NCI-H1694 (cell line): ENCODE measurements at regions not wholly inside any gene's neighbourhood (a gene's known extent, or its start where the extent isn't known, plus 50 kb on each side); places are given as distances from the start of the nearest gene placed in this dataset.

Source experiments
- DNase-seq: peaks from one replicate; lab custom pipeline; 2025; lab: John Stamatoyannopoulos, UW

DNA sequence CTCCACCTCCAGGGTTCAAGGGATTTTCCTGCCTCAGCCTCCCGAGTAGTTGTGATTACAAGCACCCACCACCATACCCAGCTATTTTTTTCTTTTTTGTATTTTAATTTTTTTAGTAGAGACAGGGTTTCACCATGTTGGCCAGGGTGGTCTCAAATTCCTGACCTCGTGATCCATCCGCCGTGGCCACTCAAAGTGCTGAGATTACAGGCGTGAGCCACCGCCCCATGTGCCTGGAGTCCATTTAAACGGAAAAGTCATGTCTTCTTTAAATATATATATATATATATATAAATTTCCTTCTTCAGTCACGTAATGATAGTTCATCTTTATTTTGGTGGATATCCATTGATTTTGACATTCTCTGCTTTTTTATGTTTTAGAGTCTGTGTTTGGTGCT is 264.0 kb upstream of the PITX2 start:
- no peak for DNase-seq

DNA sequence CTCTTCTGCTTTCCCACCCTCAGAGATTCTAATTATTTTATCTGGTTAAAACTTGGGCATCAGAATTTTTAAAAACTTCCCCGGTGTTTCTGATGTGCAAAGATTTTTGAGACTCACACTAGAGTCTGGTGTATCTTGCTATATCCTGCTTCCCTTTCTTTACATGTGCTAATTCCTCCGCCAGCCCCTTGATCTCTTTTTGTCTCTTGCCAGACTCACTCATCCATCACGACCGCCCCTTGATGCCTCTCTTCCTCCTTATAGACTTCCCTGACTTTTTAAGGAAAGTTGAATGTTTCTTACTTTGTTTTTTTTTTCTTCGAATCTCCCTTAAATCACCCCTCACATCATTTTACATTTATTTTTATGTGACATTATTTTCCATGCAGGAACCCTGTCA is 274.9 kb upstream of the PITX2 start:
- no peak for DNase-seq

DNA sequence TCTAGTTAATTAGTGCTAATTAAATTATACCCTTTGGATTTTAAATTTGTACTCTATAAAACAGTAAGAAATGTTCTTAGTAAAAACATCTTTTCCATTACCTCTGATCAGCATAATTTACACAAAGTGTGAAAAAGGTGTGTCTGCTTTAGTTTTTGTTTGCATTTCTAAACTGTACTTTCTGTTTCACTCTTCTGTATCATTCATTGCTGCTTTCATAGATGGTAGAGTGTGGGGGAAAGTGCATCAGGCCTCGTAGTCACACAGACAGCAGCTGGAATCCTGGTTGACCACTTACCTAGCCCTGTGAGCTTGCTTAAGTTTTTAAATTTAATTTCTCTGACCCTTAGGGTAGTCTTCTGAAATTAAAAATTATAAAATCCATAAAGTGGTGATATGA is 275.4 kb upstream of the PITX2 start:
- DNase-seq, result no peak

DNA sequence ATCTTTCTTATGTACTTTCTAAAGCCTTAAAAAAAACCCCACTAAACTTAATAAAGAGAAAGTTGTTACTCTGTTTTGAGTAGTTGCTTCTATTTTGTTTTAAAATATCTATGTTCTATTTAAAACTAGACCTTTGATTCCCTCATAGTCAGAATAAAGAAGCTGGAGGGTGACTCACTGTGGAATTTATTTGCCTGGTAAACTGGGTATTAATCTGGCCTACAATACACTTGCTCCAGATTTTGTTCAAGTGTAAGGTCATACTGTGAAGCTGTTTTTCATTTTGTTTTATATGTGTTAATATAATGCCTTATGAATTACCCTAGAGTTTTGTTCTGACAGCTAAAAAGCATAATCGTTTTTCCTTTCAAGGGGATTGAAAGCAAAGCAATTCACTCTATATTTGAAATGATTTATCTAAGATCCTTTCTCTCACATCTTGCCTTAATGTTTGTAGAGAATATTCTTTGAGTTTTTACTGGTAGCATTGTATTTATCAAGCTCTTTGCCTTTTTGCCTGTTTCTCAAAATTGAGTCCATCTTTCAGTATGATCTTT is 277.4 kb upstream of the PITX2 start:
- no peak for DNase-seq

DNA sequence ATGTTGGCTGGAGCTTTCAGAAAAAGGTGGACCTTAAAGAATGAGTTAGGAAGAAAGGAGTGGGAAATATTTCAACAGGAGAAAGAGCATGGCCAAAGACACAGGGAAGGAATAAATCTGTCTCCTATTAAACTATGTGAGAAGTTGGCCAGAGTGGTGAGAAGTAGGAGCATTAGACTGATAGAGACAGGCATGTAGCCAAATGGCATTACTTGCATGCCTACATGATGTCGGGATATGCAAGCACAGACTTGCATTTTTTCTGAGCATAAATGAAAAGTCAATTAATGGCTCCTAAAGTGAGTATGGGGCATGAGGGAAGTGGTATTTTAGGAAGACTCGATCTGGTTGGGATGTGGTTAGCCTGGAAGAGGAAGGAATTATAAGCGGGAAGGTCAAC is 279.6 kb upstream of the PITX2 start:
- no peak for DNase-seq

DNA sequence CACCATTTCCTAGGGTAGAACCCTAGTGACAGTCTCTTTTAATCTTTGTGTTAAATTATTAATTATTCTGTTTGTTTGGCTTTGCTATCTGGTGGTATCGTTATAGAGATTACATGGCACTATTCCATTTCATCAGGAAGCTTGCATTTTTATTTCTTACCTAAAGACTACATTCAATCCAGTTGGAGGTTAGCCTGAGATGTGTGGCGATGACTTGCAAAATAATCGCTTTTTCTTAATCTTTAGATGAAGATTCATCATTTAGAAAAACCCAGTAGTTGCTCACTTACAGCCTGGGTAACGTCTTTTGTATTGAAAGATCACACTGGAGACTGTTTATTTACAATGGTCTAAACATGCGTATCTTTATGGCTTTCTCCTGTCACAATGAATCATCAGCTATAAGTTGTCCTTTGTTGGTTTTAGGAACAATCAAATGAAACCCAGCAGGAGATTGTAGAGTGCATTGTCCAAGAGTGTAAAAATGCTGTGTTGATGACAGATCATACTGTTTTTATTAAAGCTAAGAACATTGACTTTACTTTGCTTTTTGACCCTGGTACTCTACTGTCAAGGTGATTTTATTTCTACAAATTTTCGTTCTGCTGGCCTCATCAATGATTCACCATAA is 281.7 kb upstream of the PITX2 start:
- no peak for DNase-seq

DNA sequence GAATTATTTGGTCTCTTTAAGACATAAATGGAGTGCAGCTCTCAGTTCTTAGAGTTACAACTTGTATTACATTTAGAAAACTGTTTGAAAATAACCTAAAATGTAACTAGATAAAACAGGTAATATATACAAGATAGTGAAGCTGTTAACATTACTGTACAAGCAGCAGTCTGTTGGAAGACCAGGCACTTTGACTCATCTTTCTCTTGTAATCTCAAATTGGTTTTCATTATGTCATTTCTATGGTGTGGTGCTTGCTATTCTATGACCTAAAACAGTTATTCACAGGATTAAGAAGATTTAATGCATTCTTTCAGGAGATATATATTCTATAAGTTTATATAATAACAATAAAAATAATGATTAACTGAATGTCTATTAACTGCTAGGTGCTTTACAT is 282.5 kb upstream of the PITX2 start:
- no peak for DNase-seq

DNA sequence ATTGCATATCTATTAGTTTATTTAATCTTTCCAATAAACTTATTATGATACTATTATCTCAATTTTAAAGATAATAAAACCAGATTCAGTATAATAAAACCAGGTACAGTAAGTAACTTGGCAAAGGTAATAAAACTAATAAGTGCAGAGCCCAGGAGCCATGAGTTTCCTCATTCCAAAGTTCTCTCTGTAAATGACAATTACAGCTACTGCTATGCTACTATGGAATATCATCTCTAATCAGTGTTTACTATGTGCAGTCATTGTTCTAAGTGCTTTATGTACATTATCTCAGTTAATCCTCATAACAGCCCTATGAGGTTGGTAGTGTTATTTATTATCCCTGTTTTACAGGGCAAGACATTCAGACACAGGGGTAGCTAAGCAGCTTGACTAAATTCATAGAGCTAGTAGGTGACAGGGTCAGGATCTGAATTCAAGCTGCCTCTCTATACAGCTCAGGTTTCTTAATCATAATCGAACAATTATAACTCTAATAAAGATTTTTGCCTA is 285.0 kb upstream of the PITX2 start:
- DNase-seq, result no peak

DNA sequence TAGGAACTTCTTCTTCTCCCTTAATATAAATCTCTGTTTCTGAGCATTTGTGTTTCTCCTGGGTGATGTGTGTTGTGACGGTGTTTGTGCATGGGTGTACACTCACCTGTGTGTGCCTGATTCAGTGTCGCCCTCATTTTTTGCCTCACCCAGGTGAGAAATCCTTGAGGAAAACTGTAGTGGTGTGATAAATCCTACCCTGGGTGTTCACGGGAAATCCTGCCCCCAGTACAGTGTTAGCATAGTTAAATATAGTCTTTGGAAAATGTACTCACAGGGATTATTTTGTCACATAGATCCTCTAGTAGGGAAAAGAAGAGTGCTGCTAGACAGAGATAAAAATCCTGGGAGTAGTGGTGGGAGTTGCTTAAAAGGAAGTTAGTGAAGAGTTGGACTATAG is 291.9 kb upstream of the PITX2 start:
- DNase-seq, result no peak

DNA sequence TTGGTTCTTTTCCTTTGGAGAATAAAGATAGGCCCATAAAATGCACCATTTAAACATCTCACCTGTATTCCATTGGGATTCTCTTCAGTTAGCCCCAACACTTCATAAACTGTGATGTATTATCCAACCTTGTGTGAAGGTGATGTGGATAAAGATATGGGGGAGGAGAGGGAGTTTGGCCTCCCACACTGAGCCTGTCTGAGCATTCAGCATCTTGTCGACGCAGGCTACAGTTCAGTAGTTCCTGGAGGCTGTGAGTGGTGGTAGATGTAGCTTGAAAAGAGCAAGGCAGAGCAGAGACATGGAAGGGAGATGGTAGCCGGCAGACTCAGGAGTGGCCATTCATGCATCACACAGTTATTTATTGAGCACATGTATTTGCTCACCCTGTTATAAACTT is 292.4 kb upstream of the PITX2 start:
- DNase-seq, result no peak

DNA sequence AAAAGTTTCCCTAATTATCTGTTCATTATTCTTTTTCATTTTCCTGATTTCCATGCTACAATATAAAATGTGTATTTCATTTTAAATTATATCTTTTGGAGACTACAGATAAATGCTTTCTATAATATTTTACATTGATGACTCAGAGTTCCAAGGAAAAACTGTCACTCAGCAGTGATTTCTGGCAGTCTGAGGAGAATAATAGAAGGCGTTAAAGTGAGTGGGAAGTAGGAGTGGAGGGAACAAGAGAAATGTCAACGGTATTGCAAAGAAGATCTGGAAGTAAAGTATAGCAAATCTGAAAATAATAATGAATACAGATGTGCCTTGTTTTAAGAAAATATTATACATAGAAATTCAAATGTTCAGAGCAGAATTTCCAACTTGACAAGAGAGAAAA is 293.6 kb upstream of the PITX2 start:
- no peak for DNase-seq

DNA sequence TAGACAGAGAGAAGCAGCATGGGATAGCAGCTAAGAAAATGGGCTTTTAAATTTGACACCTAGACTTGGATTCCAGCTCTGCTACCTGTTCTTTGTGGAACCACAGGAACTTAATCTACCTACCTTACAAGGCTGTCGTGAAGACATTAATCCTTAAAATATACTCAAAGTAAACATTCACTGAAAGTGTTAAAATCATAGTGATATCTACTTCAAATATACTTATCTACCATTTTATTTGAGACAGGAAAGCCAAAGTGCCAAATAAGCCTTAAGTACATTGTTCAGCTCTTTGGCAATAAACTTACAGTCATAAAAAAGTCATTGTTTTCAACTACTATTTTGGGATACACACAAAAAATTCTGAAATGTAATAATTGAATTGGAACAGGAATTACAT is 295.0 kb upstream of the PITX2 start:
- DNase-seq, result no peak

DNA sequence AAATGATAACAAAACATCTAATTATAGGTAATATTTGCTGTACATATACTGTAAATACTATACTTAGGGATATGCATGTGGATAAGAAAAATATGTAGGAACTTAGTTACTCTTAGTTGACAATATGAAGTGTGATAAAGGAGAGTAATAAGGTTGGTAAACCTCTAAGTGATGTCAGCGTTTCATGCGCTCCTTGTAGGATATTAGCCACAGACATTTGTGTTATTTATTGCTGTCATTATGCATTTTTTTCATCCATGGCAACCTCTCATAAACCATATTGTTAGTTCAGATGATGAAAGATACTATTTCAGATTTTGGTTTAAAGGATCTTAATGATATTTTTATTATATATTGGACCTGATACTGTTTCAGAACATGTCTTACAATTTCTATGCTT is 298.1 kb upstream of the PITX2 start:
- DNase-seq, result no peak

DNA sequence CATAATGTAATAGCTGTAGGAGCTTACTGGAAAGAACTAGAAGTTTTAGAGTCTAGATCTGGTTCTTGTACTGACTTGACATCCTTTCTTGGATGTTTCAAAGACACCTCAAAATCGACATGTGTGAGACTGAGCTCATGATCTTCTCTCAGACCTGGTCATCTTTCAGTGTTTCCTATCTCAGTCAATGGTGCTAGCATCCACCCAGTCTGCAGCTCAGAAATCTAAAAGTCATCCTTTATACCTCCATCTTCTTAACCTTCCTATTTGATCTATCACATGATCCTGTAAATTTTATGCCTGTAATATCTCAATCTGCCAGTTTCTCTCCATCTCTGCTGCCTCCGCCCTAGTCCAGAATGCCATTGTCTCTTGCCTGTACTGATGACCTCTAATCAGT is 301.9 kb upstream of the PITX2 start:
- DNase-seq, result no peak

DNA sequence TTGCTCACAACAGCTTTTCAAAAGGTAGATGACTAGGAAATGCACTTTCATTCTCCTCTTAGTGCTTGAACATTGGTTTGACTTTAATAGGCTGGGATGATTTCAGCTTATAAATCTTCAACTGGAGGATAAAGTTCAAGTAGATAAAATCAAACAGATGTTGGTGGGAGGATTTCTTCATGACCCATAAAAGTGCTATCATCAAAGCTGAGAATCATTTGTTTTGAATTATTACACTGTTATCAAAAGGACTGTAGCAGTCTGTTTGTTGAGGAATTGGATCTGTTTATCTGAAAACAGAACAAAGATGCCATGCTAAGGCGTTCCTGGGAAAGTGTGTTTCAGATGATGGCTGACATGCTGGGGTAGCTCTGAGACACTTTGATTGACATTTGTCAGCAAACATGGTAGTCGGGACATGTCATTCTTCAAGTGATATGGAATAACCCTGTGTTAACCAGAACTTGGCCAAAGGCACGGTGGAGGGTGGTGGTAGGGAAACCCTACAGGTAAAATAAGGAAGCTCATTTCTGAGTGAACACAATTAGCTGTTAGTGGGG is 304.0 kb upstream of the PITX2 start:
- DNase-seq, result no peak

DNA sequence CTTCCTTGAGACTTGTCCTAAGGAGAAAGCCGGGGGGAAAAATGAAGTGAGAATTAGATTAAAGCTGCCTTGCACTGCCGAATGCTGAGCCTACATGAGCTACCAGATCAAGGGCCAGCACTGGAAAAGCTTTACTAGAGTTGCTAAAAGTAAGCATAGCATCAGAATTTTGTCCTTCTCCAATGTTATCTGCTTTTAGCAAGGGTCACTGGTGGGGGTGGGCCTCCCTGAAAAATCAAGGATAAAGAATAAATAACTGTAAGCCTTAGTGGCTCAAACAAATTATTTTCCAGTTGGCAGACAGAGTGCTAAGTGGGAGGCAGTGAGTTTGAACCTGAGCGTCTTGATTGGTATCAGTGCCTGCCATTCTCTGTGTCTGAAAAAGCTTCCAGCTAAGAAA is 310.5 kb upstream of the PITX2 start:
- no peak for DNase-seq

DNA sequence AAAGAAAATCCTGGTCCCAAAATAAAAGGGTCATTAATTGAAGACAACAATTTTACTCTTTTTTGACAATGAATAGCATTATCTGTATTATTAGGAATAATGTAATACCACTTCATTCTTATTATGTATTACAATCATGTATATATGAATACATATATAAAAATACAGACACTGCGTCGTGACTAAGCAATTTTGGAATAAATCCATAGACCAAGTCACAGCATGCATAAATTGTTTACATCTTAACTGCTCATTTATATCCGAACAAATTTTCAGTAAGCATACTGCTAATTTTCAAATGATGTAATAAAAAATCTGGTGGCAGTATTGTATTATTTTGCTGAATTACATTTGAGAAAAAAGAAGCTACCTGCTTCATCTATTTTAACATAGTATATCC is 321.6 kb upstream of the PITX2 start:
- DNase-seq, result no peak

DNA sequence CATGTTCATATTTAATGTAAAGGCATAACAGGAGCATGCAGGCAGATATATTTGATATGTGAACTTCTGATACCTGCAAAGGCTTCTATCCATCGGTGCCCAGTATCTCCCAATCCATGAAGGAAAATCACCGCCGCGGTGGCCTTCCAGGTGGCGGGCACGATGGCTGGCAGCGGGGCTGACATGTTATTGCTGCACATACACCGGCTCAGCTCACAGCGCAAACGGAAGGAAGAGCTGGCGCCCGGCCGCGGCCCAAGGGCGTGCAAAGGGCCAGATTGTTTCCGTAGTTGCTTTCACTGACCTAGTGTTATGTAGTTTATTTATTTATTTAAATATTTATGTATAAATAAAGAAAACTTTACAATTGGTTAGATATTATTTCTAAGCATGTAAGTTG is 322.7 kb upstream of the PITX2 start:
- DNase-seq, result no peak

DNA sequence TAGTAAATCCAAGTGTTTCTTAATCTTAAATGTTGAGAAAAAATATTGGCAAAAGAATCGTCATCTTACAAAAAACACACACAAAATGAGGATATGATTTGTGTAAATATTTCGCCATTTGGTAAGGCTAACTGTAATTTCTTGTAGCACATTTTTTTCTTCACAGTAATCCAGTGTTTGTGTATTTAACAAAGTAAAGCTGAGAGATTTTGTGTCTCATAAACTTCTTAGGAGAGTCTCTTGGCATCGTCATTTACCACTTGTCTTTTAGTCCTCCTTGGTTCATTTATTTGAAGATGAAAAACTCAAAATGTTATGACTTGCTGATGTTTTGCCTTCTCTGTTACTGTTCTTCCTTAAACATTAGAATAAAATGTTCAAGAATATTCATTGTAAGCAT is 326.7 kb upstream of the PITX2 start:
- DNase-seq, result no peak

DNA sequence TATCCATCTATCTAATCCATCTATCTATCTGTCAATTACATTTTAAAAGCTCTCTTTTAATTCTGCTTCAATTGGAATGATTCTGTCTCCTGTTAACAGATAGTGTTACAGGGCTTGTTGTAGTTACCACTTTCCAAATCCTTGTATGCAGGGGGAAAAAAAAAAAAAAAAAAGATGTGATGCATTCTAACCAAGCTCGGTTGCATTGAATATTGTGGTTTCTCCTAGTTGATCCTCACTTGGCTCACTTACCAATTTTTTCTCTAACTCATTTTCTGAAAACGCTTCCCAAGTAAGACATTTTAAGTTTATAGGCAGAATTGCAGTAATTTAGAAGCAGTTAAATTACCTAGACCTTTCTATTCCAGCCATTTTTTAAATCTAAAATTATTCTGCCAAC is 327.9 kb upstream of the PITX2 start:
- DNase-seq, result no peak

DNA sequence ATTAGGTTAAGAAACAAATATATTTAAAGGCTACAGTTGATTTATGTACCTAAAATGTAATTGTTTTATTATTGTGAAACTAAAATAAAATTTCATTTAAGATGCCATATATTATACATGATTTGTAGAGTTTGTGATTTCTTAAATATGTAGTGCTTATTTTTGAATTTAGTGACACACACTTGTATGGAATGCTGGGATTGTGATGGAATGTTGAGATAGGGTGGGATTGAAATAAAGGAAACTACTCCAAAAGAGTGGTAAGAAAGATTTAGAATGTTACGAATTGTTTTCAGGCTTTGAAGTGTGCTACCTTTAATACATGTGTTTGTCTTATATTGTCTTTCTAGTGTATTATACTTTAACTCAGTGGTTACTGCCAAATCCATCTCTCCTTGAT is 330.3 kb upstream of the PITX2 start:
- no peak for DNase-seq

DNA sequence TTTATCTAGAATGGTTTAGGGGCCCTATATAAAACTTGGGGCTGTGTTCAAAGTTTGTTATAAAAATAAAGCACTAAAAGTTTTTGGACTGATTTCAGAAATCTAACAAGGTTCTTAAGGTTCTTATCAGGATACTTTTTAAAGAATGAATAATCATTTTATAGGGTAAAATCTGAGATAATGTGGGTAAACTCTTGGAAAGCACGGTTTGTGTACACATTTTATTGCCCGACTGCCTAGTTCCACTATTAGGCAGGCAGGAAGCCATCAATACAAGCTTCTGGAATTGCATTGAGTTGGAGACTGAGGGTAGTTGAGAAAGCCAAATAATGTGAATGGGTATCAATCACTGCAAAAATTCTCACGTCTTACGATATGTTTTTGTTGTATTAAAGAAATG is 331.0 kb upstream of the PITX2 start:
- DNase-seq, result no peak

DNA sequence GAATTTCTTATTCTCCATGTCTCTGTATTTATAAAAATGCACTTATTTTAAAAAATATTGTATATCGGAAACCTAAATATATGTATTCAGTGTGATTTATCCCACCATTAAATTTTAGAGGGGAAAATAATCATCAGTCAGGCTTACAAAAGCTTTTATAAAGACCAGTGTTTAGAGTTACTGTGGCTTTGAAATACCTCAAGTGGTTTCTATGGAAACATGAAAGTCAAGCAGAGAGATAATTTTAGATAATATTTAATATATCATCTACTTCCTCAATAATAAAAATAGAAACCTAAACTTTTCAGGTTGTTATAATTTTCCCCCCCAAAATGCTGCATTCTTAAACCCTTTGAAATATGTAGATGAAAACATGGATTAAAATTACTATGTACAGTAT is 332.9 kb upstream of the PITX2 start:
- DNase-seq, result no peak

DNA sequence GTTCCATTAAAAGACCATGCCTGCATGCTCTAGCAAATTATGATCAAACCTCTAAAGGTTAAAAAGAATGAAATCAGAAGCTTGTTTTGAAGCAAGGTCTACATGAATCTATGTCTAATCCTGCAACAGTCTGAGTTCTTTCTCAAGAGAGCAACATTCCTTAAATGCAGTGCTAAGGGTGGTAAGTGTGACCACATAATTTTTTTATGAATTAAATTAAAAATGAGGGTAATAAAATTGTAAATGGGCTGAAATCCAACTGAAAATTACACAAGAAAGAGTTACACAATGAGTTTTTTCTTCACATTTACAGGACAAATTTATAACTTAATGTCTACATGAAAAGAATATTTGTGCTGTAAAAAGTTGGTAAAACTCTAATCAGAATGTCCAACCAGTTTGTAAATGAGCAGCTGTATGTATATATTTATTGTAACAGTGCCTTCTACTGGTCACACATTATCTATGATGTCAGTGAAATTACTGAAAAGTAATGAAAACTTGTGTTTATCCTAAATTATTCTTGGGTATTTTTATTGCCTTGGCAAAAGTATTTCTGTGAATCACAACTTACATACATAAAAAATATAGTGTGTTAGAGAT is 336.3 kb upstream of the PITX2 start:
- no peak for DNase-seq
